HEK293 (cell line): ENCODE measurements at regions not wholly inside any gene's neighbourhood (a gene's known extent, or its start where the extent isn't known, plus 50 kb on each side); places are given as distances from the start of the nearest gene placed in this dataset.

Experiments
- CTCF ChIA-PET: fragments of 350-600 bp; formaldehyde crosslinking; extraction: SDS; loops from one replicate; lab custom pipeline; 2021; ENCODE audit warnings: antibody characterized with exemption; lab: Yijun Ruan, JAX
- POLR2A ChIA-PET: fragments of 300-600 bp; formaldehyde crosslinking; extraction: SDS; loops from one replicate; lab custom pipeline; 2020; ENCODE audit warnings: antibody characterized with exemption, inconsistent platforms; lab: Yijun Ruan, JAX
- H3K27ac ChIP-seq: fragments of 200-500 bp; sonication (Bioruptor generic); 2 replicates; pipeline ENCODE4 v1.5.1; 2014; ENCODE audit warnings: low read depth, low read length, control low read depth, inconsistent platforms; ENCODE audit errors: extremely low read depth
- H3K36me3 ChIP-seq, 2 experiments: fragments of 200-500 bp in 1 of 2; sonication (Bioruptor generic) in 1 of 2; 1 replicate in 1 of 2; 2 replicates in 1 of 2; pipeline ENCODE4 v1.5.1; 2014 to 2017; ENCODE audit warnings: inconsistent platforms in 2 of 2, low read length in 2 of 2; ENCODE audit not compliant: control insufficient read depth in 2 of 2, insufficient read depth in 1 of 2
- H3K4me1 ChIP-seq: fragments of 200-500 bp; sonication (Bioruptor generic); 2 replicates; pipeline ENCODE4 v1.5.1; 2014; ENCODE audit warnings: mild to moderate bottlenecking, low read length, inconsistent platforms; ENCODE audit not compliant: control insufficient read depth, insufficient read depth
- H3K4me3 ChIP-seq: 2 replicates; pipeline ENCODE4 v1.5.1; 2011; ENCODE audit warnings: low read depth, mild to moderate bottlenecking, control low read depth, low read length, moderate library complexity
- H3K9me3 ChIP-seq: fragments of 200-500 bp; sonication (Bioruptor generic); 2 replicates; pipeline ENCODE4 v1.5.1; 2014; ENCODE audit warnings: low read depth, low read length, inconsistent platforms; ENCODE audit not compliant: control insufficient read depth, insufficient read depth
- CTCF ChIP-seq: fragments of 450-650 bp; formaldehyde crosslinking; IDR thresholded peaks from 2 replicates; pipeline ENCODE4 v1.5.1; 2016; ENCODE audit warnings: missing biosample characterization, missing genetic modification characterization
- INSM2 ChIP-seq: fragments of 450-650 bp; formaldehyde crosslinking; IDR thresholded peaks from 2 replicates; pipeline ENCODE4 v1.5.1; 2016; ENCODE audit warnings: missing biosample characterization, missing genetic modification characterization
- KLF9 ChIP-seq: fragments of 450-650 bp; formaldehyde crosslinking; IDR thresholded peaks from 2 replicates; pipeline ENCODE4 v1.5.1; 2016; ENCODE audit warnings: missing biosample characterization, missing genetic modification characterization, low read depth
- MZF1 ChIP-seq: fragments of 450-650 bp; formaldehyde crosslinking; IDR thresholded peaks from 2 replicates; pipeline ENCODE4 v1.5.1; 2017; ENCODE audit warnings: missing biosample characterization, missing genetic modification characterization, borderline replicate concordance
- SP7 ChIP-seq: fragments of 450-650 bp; formaldehyde crosslinking; IDR thresholded peaks from 2 replicates; pipeline ENCODE4 v1.5.1; 2016; ENCODE audit warnings: missing biosample characterization, missing genetic modification characterization
- ZFP37 ChIP-seq: fragments of 450-650 bp; formaldehyde crosslinking; IDR thresholded peaks from 2 replicates; pipeline ENCODE4 v1.5.1; 2016; ENCODE audit warnings: missing biosample characterization, missing genetic modification characterization
- ZFP41 ChIP-seq: fragments of 450-650 bp; formaldehyde crosslinking; IDR thresholded peaks from 2 replicates; pipeline ENCODE4 v1.5.1; 2016; ENCODE audit warnings: missing biosample characterization, missing genetic modification characterization, borderline replicate concordance
- ZIC2 ChIP-seq: fragments of 450-650 bp; formaldehyde crosslinking; IDR thresholded peaks from 2 replicates; pipeline ENCODE4 v1.5.1; 2016; ENCODE audit warnings: missing biosample characterization, missing genetic modification characterization
- ZNF138 ChIP-seq: fragments of 450-650 bp; formaldehyde crosslinking; IDR thresholded peaks from 2 replicates; pipeline ENCODE4 v1.5.1; 2016; ENCODE audit warnings: missing biosample characterization, missing genetic modification characterization, borderline replicate concordance
- ZNF157 ChIP-seq: fragments of 450-650 bp; formaldehyde crosslinking; IDR thresholded peaks from 2 replicates; pipeline ENCODE4 v1.5.1; 2016; ENCODE audit warnings: missing biosample characterization, missing genetic modification characterization
- ZNF19 ChIP-seq: fragments of 450-650 bp; formaldehyde crosslinking; IDR thresholded peaks from 2 replicates; pipeline ENCODE4; 2016; ENCODE audit warnings: missing biosample characterization, missing genetic modification characterization, low read depth
- ZNF2 ChIP-seq: fragments of 450-650 bp; formaldehyde crosslinking; IDR thresholded peaks from 2 replicates; pipeline ENCODE4 v1.5.1; 2016; ENCODE audit warnings: missing biosample characterization, missing genetic modification characterization
- ZNF416 ChIP-seq: fragments of 450-650 bp; formaldehyde crosslinking; IDR thresholded peaks from 2 replicates; pipeline ENCODE4 v1.5.1; 2016; ENCODE audit warnings: missing biosample characterization, missing genetic modification characterization
- ZNF426 ChIP-seq: fragments of 450-650 bp; formaldehyde crosslinking; IDR thresholded peaks from 2 replicates; pipeline ENCODE4 v1.5.1; 2017; ENCODE audit warnings: missing biosample characterization, missing genetic modification characterization, mild to moderate bottlenecking, inconsistent platforms, moderate library complexity
- ZNF501 ChIP-seq: fragments of 450-650 bp; formaldehyde crosslinking; IDR thresholded peaks from 2 replicates; pipeline ENCODE4 v1.5.1; 2016; ENCODE audit warnings: missing biosample characterization, missing genetic modification characterization
- ZNF521 ChIP-seq: fragments of 450-650 bp; formaldehyde crosslinking; IDR thresholded peaks from 2 replicates; pipeline ENCODE4 v1.5.1; 2017; ENCODE audit warnings: missing biosample characterization, mild to moderate bottlenecking, missing genetic modification characterization
- ZNF544 ChIP-seq: fragments of 450-650 bp; formaldehyde crosslinking; IDR thresholded peaks from 2 replicates; pipeline ENCODE4 v1.5.0; 2017; ENCODE audit warnings: missing biosample characterization, missing genetic modification characterization
- ZNF571 ChIP-seq: fragments of 450-650 bp; formaldehyde crosslinking; IDR thresholded peaks from 2 replicates; pipeline ENCODE4 v1.5.0; 2017; ENCODE audit warnings: missing biosample characterization, missing genetic modification characterization
- ZNF629 ChIP-seq: fragments of 450-650 bp; formaldehyde crosslinking; IDR thresholded peaks from 2 replicates; pipeline ENCODE4 v1.5.1; 2017; ENCODE audit warnings: missing biosample characterization, missing genetic modification characterization
- ZNF645 ChIP-seq: fragments of 450-650 bp; formaldehyde crosslinking; IDR thresholded peaks from 2 replicates; pipeline ENCODE4; 2016; ENCODE audit warnings: missing biosample characterization, missing genetic modification characterization
- ZNF654 ChIP-seq: fragments of 450-650 bp; formaldehyde crosslinking; IDR thresholded peaks from 2 replicates; pipeline ENCODE4 v1.5.1; 2016; ENCODE audit warnings: low read depth, missing biosample characterization, missing genetic modification characterization

- TF ChIP-seq ZNF571 (tag by site-specific recombination) (no peak), ZNF544 (no peak), ZNF654 (tag by site-specific recombination) (no peak), ZNF19 (tag by site-specific recombination) (no peak)
- Histone ChIP-seq H3K9me3 (no peaks in the 10 kb centered on the region), H3K36me3 (no peaks in the 10 kb centered on the region), H3K27ac (no peak overlapping the region), H3K4me3 (no peak overlapping the region), H3K4me1 (no peaks in the 10 kb centered on the region)
- ChIA-PET POLR2A (no interaction called here), CTCF (no interaction called here)
These were observed 211.1 kb upstream of the TBX3 start for GRCh38 chr12:114895081-114895480.

- no peak for TF ChIP-seq ZNF501 (tag by site-specific recombination)
- no peak for TF ChIP-seq ZIC2 (tag by site-specific recombination)
- TF ChIP-seq ZNF157, result no peak
- no peak for TF ChIP-seq ZNF629 (tag by site-specific recombination)
- no peak for TF ChIP-seq KLF9 (tag by site-specific recombination)
- no peak for TF ChIP-seq ZNF521 (tag by site-specific recombination)
- no peak for TF ChIP-seq INSM2 (tag by site-specific recombination)
- TF ChIP-seq CTCF (tag by site-specific recombination), result no peak
- no peak for TF ChIP-seq ZNF138 (tag by site-specific recombination)
- TF ChIP-seq ZNF416, result no peak
- TF ChIP-seq ZFP37 (tag by site-specific recombination), result no peak
- no peak for TF ChIP-seq ZNF2 (tag by site-specific recombination)
- no peak for TF ChIP-seq SP7 (tag by site-specific recombination)
- no peak for TF ChIP-seq ZFP41 (tag by site-specific recombination)
- TF ChIP-seq ZNF645, result no peak
- TF ChIP-seq ZNF426 (tag by site-specific recombination), result no peak
- no peak for TF ChIP-seq MZF1
- H3K4me1 ChIP-seq, result no peaks in the 10 kb centered on the region
- no peaks in the 10 kb centered on the region for H3K36me3 ChIP-seq
- H3K27ac ChIP-seq, result no peak overlapping the region
- H3K4me3 ChIP-seq, result no peak overlapping the region
- no peaks in the 10 kb centered on the region for H3K9me3 ChIP-seq
- ChIA-PET POLR2A (no interaction called here), CTCF (interaction anchor here (0.6 kb wide), 1 partner anchor 125 kb away, joined by 4 read pairs; no protein-coding TSS in a partner anchor)
These were observed 210.1 kb upstream of the TBX3 start for GRCh38 chr12:114894076-114894475.
